ENCODE measurements at regions not wholly inside any gene's neighbourhood (a gene's known extent, or its start where the extent isn't known, plus 50 kb on each side); places are given as distances from the start of the nearest gene placed in this dataset.
A peak's percentile ranks its signal among the peaks of the same experiment; 100 is the strongest.
"Not testable (repeated sequence)": the region's sequence is repeated elsewhere in the genome, so short reads cannot be mapped to it uniquely, and the experiment has no call there.

- DNase-seq (ENCODE audit: low read depth in 2 of 2, low spot score in 1 of 2): no peak
Observed at GRCh38 chr14:52202151-52202550, 65.3 kb upstream of the PTGDR start.

GRCh38 chr14:52190337-52190931 lies 77.1 kb upstream of the PTGDR start:
- DNase-seq (ENCODE audit: low read depth in 2 of 2, low spot score in 1 of 2): no peak

- no peak for DNase-seq (ENCODE audit: low read depth in 2 of 2, low spot score in 1 of 2)
Observed at GRCh38 chr14:52189325-52189724, 78.2 kb upstream of the PTGDR start.

GRCh38 chr14:52188381-52188780 lies 79.1 kb upstream of the PTGDR start:
- no peak for DNase-seq (ENCODE audit: low read depth in 2 of 2, low spot score in 1 of 2)

- no peak for DNase-seq (ENCODE audit: low read depth in 2 of 2, low spot score in 1 of 2)
Observed at GRCh38 chr14:52185178-52185577, 82.3 kb upstream of the PTGDR start.

- no peak for DNase-seq (ENCODE audit: low read depth in 2 of 2, low spot score in 1 of 2)
Observed at GRCh38 chr14:52182853-52183252, 84.6 kb upstream of the PTGDR start.

GRCh38 chr14:52179141-52179790 lies 88.2 kb upstream of the PTGDR start:
- no peak for DNase-seq (ENCODE audit: low read depth in 2 of 2, low spot score in 1 of 2)

- DNase-seq (ENCODE audit: low read depth in 2 of 2, low spot score in 1 of 2): peak; percentile 7 to 21
Observed at GRCh38 chr14:52175982-52176502, 91.5 kb upstream of the PTGDR start.

GRCh38 chr14:52171932-52172331 lies 95.6 kb upstream of the PTGDR start:
- not testable (repeated sequence) for DNase-seq (ENCODE audit: low read depth in 2 of 2, low spot score in 1 of 2)

- no peak for DNase-seq (ENCODE audit: low read depth in 2 of 2, low spot score in 1 of 2)
Observed at GRCh38 chr14:52166822-52167221, 98.0 kb upstream of the NID2 start.

GRCh38 chr14:52155651-52156213 lies 86.9 kb upstream of the NID2 start:
- DNase-seq (ENCODE audit: low read depth in 2 of 2, low spot score in 1 of 2): no peak

GRCh38 chr14:52154992-52155650 lies 86.3 kb upstream of the NID2 start:
- DNase-seq (ENCODE audit: low read depth in 2 of 2, low spot score in 1 of 2): no peak

- DNase-seq (ENCODE audit: low read depth in 2 of 2, low spot score in 1 of 2): no peak
Observed at GRCh38 chr14:52153939-52154338, 85.1 kb upstream of the NID2 start.

GRCh38 chr14:52150162-52150561 lies 81.3 kb upstream of the NID2 start:
- no peak for DNase-seq (ENCODE audit: low read depth in 2 of 2, low spot score in 1 of 2)

- no peak for DNase-seq (ENCODE audit: low read depth in 2 of 2, low spot score in 1 of 2)
Observed at GRCh38 chr14:52148371-52148770, 79.5 kb upstream of the NID2 start.

GRCh38 chr14:52146504-52146903 lies 77.6 kb upstream of the NID2 start:
- no peak for DNase-seq (ENCODE audit: low read depth in 2 of 2, low spot score in 1 of 2)

GRCh38 chr14:52144099-52144498 lies 75.2 kb upstream of the NID2 start:
- DNase-seq (ENCODE audit: low read depth in 2 of 2, low spot score in 1 of 2): not testable (repeated sequence)

GRCh38 chr14:52142504-52142903 lies 73.6 kb upstream of the NID2 start:
- DNase-seq (ENCODE audit: low read depth in 2 of 2, low spot score in 1 of 2): no peak

GRCh38 chr14:52131640-52132320 lies 62.9 kb upstream of the NID2 start:
- DNase-seq (ENCODE audit: low read depth in 2 of 2, low spot score in 1 of 2): peak; percentile 5 to 12

- DNase-seq (ENCODE audit: low read depth in 2 of 2, low spot score in 1 of 2): no peak
Observed at GRCh38 chr14:52129721-52130120, 60.9 kb upstream of the NID2 start.

- no peak for DNase-seq (ENCODE audit: low read depth in 2 of 2, low spot score in 1 of 2)
Observed at GRCh38 chr14:52125885-52126284, 57.0 kb upstream of the NID2 start.
